ENCODE measurements at regions not wholly inside any gene's neighbourhood (a gene's known extent, or its start where the extent isn't known, plus 50 kb on each side); places are given as distances from the start of the nearest gene placed in this dataset.

GRCh38 chr1:10917513-10918454, 94.7 kb upstream of the TARDBP start (continued):
- TF ChIP-seq SKIL (IDR thresholded peaks at IDR 0.05; ENCODE audit: low read depth, poor library complexity, severe bottlenecking) (no peak), RELB (IDR thresholded peaks at IDR 0.05; ENCODE audit: low read depth) (no peak), PAX5 (IDR thresholded peaks at IDR 0.05; ENCODE audit: borderline replicate concordance, low read depth, low read length) (no peak), FOS (IDR thresholded peaks at IDR 0.05; ENCODE audit: borderline replicate concordance, extremely low read depth, insufficient read length) (no peak), ZBTB40 (IDR thresholded peaks at IDR 0.05; ENCODE audit: borderline replicate concordance) (no peak), EGR1 (IDR thresholded peaks at IDR 0.05; ENCODE audit: borderline replicate concordance in 1 of 2, low read depth in 2 of 2, low read length in 2 of 2) (no peak), CHD4 (IDR thresholded peaks at IDR 0.05) (no peak)

All from GM12878 (cell line).